GM19023 (cell line): ENCODE measurements at regions not wholly inside any gene's neighbourhood (a gene's known extent, or its start where the extent isn't known, plus 50 kb on each side); places are given as distances from the start of the nearest gene placed in this dataset.
"Not testable (repeated sequence)": the region's sequence is repeated elsewhere in the genome, so short reads cannot be mapped to it uniquely, and the experiment has no call there.

Source experiments
- ATAC-seq: cut with Tn5 transposase; IDR thresholded peaks from one replicate; pipeline ENCODE4 v1.9.1; 2021; ENCODE audit warnings: mild to moderate bottlenecking, moderate library complexity; ENCODE audit not compliant: unreplicated experiment

DNA sequence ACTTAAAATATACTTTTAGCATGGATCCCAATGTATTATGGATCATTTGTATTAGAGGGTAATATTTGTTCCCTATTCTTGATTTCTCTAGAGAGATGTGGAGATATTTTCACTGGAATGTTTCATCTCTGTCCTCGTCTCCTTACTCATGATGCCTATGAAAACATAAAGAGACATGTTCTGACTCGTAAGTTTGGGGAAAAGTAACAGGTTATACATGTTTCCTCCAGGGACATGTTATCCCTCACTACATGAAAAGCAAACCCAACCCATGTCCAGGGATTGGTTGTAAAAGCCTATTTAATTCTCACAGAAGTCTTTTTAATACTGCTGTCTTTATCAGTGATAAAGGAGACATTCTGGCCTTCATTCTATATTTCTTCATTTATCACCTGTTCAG is 621.4 kb downstream of the GABRG1 start:
- no peak for ATAC-seq

DNA sequence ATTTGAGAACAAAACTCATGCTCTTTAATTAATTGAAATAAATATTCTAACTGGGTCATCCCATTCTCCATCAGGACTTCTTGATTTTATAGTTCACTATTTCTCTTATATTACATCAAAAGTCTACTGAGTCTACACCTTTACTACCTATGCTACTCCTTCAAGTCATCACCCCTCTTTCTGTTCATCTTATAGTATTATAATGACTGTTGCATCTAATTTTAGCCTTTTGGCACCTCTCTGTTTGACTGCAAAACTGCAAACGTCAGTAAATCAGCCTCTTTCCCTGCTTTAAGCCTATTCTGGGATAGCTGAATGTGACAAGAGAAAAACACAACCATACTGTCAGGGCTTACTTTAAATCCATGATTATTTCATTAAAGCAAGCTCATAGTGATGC is 639.1 kb downstream of the GABRG1 start:
- ATAC-seq = no peak

DNA sequence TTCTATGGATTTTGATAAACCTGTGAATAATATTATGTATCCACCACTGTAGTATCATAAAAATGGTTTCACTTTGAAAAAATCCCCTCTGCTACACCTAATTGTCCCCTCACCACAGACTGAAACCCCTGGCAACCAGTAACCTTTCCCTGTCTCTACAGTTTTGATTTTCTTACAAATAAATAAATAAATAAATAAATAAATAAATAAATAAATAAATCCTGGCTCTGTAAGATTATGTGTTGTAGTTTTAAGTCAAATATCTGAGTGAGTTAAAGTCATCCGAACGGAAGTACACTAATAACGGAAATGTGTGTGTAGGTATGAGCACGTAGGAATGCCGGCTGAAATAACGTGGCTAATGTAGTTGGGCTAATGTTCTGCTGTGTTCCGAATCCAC is 641.5 kb downstream of the GABRG1 start:
- no peak for ATAC-seq

DNA sequence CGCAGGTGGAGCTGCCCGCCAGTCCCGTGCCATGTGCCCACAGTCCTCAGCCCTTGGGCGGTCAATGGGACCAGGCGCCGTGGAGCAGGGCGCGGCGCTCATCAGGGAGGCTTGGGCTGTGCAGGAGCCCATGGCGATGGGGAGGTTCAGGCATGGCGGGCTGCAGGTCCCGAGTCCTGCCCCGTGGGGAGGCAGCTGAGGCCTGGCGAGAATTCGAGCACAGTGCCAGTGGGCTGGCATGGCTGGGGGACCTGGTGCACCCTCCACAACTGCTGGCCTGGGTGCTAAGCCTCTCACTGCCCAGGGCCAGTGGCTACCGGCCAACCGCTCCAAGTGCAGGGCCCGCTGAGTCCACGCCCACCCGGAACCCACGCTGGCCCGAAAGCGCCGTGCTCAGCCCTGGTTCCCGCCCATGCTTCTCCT is 646.5 kb downstream of the GABRG1 start:
- no peak for ATAC-seq

DNA sequence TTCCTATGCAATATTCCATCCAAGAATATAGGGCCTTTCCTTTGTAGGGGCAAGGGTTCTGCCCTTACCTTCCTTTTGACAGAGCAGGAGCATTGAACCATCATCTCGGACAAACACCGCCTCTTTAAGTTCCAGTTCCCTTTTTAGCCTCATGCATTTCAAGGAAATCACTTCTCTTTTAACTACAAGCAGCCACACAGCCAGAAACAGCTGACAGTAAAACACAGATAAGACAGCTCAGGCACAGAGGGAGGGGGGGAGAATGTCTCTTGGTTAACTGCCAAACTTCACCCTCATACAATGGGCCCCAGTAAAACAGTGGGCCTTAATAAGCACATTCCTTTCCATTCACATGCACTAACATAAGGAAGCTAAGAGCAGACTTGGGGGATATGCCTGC is 648.3 kb downstream of the GABRG1 start:
- no peak for ATAC-seq

DNA sequence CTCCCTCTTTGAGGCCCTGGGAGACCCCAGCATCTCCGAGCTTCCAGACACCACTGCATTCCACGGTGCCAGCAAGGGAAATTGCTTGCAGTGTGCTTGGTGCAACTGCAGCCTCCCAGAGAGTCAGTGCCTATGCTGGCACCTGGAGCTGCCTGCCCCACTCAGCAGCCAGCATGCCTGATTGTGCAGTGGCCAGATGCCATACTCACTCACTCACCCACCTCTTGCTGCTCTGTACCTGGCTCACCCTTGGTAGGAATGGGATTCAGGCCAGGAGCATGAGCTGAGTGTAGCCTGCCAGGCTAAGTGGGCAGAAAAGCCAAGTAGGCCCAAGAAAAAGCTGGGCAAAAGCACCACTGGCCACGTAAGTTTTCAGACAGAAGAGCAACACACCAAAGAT is 651.4 kb downstream of the GABRG1 start:
- ATAC-seq = no peak

DNA sequence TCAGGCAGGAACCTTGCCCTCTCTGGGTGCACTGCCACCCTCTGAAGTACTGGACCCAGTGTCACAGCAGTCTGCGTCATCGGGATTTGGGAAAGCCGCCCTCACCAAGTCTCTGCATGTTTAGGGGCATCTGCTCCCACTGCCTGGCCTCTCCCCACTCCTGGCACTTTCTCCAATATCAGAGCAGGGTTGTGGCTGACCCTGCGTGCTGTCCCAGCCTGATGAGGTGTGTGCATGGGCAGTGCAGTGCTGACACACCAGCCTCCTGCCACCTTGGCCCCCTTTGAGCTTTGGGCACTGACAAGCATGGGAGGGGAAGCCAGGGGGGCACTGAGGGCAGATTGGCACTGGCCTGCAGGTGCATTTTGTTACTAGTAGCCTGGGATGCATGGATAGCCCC is 652.5 kb downstream of the GABRG1 start:
- ATAC-seq = no peak

DNA sequence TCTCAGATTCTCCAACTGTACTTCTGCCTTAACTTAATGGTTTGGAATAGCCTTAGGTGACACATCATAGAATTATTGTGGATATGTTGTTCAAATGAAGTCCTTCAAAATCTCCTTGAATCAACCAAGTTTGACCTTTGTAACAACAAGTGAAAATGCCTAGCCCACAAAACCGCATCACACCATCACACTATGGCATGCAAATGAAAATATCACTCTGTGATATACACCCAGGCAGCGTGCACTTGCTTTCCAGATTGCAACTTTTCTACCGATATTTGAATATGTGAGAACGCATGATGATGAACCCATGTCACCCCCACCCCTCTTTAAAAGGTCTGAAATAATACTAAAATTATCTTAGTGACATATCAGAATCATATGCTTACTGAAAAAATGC is 656.7 kb downstream of the GABRG1 start:
- no peak for ATAC-seq

DNA sequence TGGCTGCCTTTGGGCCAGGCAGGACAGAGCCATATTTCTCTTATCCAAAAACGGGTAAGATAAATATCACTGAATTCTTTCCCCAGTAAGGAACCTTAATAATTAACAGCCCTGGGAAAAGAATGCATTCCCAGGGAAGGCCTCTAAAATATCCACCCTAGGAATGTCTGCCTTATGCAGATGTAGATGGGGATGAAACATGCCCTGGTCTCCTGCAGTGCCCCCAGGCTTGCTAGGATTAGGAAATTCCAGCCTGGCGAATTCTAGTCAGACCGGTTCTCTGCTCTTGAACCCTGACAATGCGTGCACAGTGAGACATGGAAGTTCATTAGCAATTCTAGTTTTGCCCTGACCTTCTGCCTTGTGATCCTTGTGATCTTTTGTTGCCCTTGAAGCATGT is 663.7 kb downstream of the GABRG1 start:
- ATAC-seq = not testable (repeated sequence)

DNA sequence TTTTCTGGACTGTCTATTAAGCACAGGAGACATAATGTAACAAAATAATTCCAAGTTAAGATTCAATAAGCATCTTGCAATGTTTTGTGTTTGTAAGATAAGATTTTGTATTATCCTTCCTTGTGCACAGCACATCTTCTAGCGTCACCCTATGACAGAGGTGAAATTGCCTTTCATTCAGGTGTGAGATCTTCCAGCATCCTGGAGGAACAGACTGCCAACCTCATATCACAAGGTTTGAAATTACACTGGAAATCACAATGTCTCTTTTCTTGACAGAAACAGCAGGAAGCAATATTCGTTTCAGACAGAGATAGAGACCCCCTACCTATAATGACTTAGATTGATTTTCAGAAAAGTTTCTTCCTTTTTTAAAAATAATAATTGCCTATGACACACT is 668.6 kb downstream of the GABRG1 start:
- ATAC-seq = no peak

DNA sequence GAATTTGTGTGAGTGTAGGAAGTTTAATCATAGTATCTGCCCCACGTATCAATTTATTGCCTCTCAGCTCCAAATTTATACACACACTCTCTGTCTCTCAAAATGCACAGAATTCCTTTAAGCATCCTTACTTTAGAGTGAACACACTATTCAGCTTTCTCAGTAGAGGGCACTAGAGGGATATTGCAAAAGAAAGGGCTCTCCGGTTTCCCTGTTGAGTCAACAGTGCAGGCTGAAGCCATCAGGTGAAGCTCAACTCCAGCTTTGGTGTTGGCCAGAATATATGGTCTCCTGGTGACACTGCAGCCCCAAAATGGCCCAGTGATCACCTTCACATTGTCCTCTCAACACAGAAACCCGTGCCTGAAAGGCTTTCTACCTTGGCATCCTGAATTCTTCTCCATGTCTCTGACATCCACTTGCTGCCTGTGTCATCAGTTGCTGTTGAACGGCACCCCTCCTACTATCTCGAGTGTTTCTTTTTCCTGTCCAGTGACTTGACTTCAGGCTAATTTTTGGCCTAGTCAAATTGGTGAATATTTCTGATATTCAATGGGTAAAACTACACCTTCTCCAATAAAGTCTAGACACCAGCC is 670.5 kb downstream of the GABRG1 start:
- ATAC-seq = no peak

DNA sequence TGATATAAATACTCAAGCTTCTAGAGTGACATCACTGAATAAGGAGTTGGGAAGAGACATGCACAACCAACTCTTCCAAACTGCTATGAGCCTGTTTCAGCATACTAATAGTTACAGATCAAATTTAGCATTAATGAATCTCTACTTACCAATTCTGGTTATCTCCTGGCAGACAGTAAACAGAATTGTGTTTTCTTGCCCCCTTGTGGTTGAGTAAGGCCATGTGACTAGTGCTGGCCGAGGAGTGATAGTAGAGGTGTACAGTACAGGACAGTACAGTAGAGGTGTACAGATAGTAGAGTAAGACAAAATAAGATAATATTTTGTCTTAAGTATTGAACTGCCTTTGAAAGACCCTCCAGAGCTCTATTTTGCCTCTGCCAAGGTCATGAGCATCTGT is 681.4 kb downstream of the GABRG1 start:
- no peak for ATAC-seq

DNA sequence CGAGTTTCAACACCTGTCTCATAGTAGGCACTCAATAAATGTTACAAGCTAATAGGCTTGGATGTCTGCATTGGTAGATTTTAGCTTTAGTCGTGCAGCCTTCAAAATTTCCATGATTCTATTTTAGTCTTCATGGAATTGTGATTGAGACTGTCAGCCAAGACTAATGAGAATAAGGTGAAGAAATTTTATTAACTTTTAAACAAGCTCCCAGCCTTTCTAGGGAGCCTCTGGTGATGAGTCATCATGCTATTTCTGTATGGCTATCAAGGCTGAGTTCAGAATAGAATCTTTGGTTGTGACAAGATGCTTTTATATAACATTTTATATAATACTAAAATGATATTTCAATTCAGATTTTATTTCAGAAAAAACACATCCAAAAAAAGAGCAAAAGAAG is 685.8 kb downstream of the GABRG1 start:
- ATAC-seq = no peak

DNA sequence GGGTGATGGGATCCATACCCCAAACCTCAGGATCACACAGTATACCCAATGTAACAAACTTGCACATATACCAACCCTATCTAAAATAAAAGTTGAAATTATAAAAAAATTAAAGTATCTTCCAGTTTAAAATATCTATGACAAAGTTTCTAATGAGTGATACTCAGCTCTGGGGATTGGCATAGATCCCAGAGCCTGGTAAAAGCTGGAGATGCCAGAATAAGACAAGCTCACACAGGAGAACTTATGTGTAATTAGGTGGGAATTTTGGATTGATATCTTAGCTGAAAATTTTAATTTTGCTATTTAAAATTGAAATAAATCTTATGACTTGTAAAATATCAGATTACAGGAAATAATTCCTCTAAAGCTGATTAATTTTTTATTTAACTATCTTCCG is 686.5 kb downstream of the GABRG1 start:
- no peak for ATAC-seq

DNA sequence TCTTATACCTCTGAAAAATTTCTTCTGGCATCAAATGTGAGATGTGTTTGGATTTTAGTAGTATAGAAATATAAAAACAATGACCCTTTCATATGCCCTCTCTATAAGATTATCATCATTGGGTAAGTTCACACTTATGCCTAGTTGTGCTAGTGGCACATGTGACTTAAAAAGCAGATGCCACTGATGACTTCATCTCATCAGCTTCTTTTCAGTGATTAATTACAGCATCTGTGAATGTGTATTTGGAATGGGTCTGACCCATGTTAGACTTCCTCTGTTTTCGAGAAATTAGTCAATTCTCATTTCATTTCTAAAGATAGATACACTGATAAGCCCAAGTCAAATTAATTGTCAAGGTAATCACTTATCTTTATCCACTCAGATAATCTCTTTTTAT is 698.7 kb downstream of the GABRG1 start:
- ATAC-seq = no peak

DNA sequence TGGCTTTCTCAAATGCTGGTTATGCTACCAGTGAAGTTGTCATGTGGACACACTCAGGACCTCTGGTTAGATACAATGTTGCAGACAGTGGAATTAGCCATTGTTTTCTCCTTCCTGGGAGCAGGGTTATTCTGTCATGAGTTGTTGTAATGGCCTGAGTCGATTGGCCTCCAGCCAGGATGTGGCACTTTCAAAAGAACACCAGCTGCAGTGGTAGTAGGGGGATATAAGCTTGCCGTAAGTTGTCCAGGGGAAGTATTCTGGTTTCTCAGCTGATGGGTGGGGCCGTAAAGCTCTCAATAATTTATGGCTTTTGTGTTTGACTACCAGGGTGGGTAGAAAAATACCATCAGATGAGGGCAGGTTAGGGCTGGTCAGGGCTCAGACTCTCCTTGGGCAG is 697.5 kb upstream of the GNPDA2 start:
- ATAC-seq = no peak

DNA sequence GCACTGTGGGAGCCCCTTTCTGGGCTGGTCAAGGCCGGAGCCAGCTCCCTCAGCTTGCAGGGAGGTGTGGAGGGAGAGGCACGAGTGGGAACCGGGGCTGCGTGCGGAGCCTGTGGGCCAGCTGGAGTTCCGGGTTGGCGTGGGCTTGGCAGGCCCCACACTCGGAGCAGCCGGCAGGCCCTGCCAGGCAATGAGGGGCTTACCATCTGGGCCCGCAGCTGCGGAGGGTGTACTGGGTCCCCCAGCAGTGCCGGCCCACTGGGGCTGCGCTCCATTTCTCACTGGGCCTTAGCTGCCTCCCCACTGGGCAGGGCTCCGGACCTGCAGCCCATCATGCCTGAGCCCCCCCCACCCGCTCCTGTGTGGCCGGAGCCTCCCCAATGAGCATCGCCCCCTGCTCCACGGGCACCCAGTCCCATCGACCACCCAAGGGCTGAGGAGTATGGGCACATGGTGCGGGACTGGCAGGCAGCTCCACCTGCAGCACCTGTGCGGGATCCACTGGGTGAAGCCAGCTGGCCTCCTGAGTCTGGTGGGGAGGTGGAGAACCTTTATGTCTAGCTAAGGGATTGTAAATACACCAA is 693.8 kb upstream of the GNPDA2 start:
- ATAC-seq = not testable (repeated sequence)

DNA sequence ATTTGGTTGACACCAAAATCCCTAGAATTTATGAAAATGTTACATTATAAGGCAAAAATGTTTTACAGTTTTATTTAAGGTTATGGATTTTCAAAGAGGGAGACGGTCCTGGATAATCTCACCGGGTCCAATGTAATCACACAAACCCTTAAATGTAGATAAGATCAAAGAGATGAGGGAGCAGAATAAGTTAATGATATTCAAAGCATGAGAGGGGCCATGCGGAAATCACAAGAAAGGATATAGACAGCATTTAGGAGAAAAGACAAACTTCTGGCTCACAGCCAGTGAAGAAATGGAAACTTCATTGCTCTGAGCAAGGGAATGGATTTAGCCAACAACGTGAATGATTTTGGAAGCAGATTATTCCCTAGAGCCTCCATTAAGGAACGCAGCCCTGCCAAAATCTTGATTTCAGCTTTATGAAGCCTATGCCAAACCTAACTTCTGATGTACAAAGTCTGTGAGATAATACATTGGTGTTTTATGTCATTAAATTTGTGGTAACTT is 684.4 kb upstream of the GNPDA2 start:
- no peak for ATAC-seq

DNA sequence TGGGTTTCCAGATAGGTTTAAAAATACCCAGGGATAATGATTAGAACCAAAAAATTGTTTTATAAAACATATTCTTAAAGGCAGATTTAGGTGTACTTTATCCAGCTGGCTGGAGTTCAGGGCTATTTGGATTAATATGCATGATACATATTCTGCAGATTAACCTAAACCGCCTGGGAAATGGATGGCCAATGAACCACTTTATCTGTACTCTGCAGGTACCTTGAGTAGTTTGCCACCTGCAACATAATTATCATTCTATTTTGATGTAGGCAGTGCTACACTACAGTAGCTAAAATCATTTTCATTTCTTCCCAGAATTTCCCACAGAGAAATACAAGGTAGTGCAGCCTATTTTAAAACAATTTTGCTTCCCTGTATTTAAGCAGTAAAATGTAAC is 683.2 kb upstream of the GNPDA2 start:
- no peak for ATAC-seq

DNA sequence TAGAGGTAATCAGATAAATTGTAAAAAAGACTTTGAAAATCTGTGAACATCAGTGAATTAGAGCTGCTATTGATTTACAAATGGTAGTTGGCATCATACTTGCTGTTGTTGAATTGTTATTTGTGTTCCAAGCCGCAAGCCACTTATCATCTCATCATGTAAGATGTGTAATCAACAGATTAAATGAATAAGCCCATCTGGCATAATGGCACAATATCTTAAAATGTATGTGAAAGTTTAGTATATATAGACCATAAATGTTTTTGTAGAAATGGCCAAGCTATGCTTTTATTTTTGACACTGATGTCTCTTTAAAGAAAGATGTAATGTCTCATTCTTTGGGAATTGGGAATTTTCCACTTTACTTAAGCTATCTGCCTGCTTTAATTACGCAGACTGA is 682.6 kb upstream of the GNPDA2 start:
- ATAC-seq = no peak

DNA sequence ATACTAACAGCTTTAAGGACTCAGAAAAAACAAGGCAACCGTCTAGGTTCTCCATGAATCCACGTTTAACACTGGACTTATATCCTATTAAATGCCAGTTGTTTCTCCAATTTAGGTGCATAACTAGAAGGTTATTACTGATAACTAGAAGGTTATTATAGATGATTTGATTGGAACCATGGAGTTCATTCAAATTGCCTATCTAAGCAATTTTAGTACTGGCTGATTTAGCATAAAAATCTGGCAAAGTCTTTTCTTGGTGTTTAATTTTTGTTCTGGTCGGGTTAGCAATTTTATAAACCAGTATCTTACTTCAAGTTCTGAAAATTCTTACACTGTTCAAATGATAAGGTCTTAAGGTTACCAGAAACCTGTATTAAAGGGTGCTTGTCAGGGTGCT is 672.8 kb upstream of the GNPDA2 start:
- ATAC-seq = no peak

DNA sequence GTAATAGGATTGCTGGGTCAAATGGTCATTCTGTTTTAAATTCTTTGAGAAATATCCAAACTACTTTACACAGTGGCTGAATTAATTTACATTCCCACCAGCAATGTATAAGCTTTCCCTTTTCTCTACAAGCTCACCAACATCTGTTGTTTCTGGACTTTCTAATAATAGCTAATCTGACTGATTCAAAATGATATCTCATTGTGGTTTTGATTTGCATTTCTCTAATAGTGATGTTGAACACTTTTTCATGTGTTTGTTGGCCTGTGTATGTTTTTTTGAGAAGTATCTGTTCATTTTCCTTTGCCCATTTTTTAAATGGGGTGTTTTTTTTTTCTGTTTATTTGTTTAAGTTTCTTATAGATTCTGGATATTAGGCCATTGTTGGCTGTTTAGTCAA is 659.0 kb upstream of the GNPDA2 start:
- no peak for ATAC-seq

DNA sequence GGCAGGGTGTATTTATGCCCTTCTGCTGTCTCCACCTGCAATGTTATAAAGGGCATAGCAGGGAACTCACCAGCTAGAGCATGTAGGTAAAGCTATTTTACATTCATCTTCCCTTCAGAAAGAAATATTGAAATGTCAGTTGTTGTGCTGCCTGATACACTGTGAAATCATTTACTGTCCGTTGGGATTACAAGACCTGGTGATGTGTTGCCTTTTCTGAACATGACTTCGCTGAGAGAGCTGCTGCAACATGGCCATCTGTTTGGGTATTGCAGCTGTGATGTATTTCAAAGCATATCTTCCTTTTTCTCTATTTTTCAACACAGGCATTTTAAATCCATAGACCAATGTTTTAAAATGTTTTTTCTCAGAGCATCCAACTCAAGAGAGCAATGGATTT is 644.1 kb upstream of the GNPDA2 start:
- no peak for ATAC-seq
